HG03196 (cell line): ENCODE measurements at regions not wholly inside any gene's neighbourhood (a gene's known extent, or its start where the extent isn't known, plus 50 kb on each side); places are given as distances from the start of the nearest gene placed in this dataset.

ENCODE experiments used
- ATAC-seq: cut with Tn5 transposase; IDR thresholded peaks from one replicate; pipeline ENCODE4 v1.9.1; 2021; ENCODE audit not compliant: unreplicated experiment

DNA sequence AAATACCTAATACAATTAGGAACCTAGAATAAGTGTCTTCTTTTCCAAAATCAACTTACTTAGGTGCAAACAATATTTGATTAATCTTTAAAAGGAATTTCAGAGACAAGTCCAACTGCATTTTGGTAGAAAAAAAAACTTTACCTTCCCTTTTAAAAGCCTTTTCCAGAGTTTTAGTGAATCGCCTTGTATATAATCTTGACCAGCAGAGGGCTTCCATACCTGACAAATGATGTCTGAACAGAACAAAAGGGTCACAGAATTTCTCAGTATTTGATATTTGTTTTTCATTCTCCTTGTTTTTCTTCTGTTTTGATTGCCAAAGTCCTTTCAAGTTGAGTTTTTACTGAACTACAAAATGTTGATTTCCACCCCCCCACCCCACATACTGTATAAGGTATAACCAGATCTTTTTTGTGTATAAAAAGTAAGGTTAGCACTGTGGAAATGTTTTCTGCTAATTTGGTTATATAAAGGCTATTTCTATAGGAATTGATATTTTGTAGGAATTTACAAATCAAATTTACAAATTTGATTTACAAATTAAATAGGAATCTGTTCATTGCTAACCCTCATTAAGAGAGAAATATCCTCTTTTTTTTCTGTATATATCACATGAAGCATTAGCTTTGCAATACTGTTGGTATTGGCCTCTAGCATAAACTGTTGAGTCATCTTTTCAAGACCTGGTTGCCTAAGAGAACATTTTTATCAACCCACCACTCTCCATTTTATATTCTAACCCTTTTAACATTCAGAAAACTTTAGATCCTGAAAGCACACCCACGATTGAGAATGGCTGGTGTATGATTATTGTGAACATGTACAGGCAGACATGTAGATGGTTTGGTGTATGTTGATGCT, 464.1 kb upstream of the RARB start:
- ATAC-seq = no peak

DNA sequence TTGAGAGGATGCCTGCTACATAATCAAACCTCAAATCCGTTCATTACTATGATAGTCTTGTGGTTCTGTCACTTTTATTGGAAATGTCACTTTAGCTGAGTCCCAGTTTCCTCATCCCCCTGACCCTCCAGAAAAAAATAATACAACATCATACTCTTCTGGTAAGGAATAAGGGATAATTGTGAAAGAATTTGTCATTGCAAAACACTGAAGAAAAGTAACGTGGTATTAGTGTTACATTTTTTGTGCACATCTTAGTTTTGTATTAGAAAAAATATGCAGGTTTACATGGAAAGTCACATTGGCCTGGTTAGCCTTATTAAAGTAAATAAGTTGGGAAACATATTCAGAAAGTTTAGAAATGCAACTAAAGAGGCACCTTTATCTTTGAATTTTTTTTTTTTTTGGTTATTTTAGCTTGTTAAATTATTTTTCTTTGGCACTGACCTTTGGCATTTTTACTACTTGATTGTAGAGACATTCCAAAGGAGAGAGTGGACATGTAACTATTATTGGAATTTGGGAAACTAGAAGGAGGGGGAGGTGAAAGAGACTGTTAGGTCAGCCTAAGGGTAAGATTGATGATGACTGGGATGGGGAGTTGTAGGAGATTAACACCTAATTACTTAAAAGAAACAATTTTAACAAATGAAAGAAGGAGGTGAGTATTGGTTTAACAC, 462.2 kb upstream of the RARB start:
- ATAC-seq = no peak

DNA sequence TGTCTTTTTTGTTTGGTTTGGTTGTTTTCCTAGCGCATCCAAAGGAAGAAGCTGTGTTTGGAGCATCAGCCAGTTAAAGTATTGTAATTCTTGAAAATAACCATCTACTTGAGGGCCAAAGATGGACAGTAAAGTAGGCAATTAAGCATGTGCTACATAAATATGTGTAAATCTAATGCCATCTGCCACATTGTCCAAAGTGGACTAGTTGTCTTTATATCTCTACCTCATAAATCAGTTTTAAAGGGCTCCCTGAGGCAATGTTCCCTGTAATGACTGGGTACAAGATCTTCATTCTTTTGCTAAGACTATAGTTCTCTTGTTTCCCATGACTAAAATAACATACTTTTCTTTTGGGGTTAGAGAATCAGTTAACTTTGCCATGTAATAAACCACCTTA, 460.0 kb upstream of the RARB start:
- no peak for ATAC-seq

DNA sequence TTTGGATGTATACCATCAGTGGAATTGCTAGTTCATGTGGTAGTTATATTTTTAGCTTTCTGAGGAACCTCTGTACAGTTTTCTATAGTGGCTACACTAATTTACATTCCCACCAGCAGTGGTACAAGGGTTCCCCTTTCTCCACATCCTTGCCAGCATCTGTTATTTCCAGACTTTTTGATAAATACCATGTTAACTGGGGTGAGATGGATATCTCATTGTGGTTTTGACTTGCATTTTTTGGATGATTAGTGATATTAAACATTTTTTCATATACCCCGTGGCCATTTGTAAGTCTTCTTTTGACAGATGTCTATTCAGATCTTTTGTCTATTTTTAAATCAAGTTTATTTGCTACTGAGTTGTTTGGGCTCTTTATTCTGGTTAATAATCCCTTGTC, 455.6 kb upstream of the RARB start:
- ATAC-seq = no peak

DNA sequence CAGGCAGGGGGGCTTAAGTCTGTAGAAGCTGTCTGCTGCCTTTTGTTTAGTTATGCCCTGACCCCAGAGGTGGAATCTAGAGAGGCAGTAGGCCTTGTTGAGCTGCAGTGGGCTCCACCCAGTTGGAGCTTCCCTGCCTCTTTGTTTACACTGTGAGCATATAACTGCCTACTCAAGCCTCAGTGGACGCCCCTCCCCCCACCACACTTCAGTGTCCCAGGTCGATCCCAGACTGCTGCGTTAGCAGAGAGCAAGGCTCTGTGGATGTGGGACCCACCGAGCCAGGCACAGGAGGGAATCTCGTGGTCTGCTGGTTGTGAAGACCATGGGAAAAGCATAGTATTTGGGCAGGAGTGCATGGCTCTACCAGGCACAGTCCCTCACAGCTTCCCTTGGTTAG, 446.8 kb upstream of the RARB start:
- ATAC-seq = no peak

DNA sequence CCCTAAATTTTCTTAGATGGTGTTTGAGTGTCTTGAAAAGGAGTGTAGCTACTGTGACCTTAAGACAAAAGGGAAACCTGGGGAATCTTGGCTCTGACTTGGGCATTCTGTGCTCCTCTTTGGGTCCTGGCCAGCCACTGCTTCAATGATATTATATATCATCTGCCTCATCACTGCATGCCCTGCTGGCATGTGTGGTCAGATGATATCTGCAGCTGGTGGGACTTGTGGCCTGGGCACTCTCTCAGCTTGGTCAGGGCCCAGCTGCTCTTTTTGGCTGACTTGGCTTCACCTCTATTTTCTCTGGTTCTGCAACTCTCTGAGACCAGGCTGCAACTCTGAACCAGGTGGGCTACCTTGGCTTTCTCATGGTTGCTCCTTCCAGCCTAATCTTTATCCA, 446.1 kb upstream of the RARB start:
- no peak for ATAC-seq

DNA sequence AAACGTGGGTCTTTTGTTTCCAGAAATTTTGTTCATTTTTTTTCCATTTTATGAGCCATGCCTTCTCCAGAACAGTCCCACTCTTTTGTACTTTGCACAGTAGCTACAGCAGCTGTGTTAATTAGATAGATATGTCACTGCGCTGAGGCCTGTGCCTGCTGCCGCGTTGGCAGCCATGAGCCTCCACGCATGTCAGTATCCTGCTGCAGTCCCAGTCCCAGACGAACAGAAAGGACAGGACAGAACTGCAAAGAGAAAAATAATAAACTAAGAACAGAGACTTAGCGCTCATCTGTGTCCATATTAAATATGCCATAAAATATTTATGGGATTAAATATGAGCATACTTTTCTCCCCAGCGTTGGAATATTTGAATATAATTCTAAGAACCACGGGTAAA, 442.4 kb upstream of the RARB start:
- ATAC-seq = no peak

DNA sequence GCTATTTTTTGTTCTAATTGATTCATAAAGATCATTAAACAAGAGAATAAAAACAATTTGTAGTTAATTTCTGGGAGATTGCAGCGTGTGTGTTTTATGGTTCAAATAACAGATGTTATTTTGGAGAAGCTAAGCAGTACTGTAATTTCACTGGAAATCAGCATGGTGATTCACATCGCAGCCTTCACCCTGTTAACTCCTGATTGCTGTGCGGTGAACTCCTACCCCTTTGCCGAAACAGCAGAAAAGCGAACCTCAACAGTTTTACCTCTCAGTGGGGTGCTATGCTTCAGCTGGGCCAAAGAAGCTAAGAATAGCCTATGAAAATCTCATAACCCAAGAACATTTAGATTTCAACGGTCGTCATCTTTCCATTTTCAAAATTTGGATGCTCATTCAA, 441.5 kb upstream of the RARB start:
- ATAC-seq = no peak

DNA sequence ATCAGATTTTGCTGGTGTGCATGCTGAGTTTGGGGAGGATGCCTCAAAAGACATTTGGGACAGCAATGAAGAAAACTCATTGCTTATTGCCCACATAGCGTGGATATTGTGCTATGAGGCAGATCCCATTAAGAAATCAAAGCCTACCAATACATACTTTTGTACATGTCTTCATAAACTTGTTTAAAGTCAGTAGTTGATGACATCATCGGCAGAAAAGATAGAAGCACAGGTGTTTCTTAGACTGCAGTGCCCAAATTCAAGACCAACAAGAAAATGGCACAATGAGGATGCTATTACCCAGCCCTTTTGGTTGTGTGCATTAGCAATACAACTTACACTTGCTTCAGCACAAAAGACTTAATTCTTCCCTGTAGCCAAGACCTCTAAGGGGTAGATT, 428.7 kb upstream of the RARB start:
- no peak for ATAC-seq

DNA sequence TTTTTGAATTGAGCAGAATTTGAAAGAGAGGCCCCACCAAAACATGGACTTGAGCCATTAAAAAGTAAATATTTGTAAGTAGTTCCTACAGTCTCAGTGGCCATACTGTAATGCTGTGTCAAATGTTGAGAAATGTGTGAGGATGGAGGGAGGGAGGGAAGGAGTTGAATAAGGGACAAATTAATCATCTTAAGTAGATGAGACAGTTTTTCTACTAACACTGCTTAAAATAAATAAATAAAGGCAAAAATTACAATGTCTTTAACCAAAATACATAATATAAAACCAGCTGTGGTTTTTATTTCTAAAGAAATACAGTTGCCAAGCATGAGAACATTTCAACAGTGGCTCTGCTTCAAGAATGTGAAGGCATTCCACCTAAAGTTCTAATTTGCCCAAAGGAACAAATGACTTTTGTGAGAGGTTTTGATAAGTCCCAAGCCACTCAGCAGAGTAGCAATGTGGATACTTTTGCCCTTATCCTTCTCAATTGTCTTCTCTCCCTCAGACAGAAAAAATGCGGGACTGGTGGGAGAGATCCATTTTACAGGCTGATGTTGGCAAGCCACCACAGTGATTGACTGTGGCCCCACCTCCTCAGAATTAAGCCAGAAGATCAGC, 427.0 kb upstream of the RARB start:
- no peak for ATAC-seq

DNA sequence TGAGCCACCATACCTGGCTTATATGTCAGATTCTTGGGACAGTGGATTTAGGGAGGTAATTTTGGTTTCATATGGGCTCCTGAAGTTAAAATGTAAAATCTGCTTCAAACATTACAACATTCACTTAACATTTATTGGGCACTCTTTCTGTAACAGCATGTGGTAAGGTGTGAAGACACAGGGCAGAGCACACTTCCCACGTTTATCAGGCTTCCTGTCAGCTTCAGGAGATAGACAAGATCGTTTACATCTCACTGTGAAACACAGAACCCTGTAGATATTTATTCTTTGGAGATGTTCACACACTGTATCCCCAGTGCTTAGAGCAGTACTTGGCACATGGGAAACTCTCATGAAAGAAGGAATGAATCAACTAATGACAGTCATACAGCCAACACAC, 426.0 kb upstream of the RARB start:
- no peak for ATAC-seq

DNA sequence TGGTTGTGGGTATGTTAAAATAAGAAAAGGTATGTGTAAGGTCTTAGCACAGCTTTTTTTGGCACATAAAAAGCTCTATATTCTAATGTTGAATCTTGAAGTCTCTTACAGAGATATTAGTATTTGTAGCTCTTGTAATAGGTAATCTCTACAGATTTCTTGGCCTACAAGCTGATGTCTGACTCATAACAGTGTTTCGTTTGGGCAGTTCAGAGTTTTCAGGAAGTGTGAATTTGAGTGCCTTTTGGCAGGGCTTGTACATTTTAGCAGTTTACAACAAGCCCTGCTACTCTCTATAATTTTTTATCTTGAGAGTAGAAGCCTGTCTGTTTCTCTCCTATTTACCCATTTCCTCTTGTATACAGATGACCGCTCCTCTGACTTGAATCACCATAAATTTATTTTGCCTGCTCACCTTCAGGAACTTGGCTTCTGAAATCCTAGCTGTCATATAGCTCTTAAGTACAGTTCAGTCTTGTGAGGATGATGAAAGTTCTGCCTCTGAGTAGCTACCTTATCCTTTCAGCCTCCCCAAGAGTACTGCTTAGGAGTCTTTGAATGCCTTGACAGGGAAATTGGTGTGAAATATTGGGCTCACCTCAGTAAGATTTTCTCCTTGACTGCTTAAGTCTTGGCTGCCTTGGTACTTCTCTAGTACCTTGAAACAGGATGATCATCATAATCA, 419.9 kb upstream of the RARB start:
- ATAC-seq = peak; percentile 99

DNA sequence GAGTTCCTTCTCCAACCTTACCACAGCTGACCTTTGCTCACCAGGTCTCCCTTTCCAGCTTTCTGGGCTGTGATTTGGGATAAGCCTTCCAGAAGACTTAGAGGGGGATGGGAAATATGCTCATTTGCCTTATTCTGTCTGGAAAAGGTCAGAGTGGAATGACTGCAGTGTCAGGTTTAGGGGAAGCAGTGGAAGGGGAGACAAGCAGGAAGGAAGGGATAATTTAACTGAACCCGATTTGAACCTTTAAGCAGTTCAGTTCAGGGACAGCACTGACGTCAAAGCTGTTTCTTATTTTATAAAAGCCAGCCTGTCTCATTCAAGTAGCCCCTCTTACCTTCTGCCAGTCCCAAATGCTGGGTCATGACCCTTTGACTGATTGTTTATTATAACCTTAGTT, 418.4 kb upstream of the RARB start:
- no peak for ATAC-seq

DNA sequence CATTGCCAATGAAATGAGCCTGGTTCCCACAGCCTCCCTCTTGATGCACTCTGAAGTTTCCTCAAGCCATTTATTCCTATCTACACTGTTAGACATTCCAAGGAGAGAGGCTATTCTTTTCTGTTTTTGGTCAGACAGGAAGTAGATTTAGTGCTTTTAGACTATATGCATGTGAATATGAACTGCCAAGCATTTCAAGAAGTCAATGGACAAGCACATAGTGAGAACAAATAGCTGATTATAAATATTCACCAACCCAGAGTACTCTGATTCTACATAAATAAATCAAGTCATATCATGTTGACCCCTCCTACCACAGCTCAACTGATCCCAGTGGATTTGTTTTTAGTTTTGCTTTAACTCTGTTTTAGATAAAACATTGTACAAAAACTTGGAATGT, 412.5 kb upstream of the RARB start:
- no peak for ATAC-seq

DNA sequence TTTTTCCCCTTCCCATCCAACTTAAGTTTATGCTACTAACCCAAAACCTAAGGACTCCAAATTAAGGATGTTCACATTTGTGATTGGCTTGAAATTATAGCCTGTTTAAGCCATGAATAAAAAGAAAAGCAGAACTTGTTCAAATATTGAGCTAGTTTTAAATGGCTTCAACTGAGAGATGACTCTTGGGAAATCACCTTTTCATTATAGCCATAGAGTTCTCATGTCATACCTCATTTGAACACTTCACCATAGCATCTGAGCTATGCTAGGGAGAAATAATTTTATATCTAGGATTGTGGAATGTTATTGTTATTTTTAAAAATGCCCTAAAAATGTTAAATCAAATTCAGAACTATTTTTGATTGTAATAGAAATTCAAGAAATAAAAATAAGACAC, 409.2 kb upstream of the RARB start:
- ATAC-seq = no peak

DNA sequence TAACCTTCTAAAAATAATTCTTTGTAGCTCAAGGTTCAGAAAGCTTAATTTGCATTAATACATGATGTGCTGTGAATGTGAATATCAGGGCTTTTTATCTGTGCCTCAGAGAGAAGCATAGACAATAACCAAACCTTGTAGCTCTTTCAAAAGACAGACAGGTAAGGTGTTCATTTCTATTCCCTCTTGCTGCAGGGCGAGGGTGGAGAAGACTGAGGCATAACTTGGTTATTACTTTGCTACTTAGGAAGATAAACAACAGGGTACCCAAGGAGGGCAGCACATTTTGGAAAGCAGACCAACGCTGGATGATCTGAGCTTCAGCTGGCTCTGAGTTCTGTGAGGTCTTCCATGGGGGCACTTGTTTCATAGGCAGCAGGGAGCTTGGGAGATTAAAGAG, 408.6 kb upstream of the RARB start:
- no peak for ATAC-seq

DNA sequence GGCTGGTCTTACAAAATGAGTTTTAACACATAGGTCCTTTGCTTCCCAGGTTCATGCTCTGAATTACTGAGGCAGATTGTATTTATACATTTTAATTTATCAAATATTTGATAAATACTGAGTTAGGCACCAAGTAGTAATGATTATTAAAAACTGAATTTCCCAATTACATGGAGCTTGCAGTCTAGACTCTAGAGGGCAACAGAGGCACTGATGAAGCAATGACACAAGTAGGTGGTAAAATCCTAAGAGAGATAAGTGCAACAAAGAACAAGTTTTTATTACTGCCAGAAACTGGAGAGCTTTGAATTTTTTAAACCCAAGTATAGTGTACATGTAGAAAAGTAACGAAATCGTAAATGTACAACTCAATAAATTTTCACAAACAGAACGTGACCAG, 406.2 kb upstream of the RARB start:
- no peak for ATAC-seq

DNA sequence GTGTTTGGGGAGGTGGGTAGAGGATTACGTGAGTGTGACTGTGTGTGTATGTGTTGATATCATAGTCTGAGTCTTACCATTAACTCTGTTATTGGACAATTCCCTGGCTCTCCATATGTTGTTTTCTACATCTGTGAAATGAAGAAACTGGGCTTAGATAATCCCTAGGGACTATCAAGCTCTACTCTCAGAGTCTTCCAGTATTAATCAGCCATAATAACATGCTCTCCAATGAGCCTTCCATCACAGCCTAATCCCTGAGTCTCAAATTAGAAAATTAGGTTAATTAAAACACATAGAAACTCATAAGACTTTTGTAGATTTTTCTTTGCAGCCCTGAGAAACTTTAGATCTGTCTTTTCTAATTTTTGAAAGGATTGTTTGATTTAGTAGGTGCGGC, 404.2 kb upstream of the RARB start:
- ATAC-seq = no peak

DNA sequence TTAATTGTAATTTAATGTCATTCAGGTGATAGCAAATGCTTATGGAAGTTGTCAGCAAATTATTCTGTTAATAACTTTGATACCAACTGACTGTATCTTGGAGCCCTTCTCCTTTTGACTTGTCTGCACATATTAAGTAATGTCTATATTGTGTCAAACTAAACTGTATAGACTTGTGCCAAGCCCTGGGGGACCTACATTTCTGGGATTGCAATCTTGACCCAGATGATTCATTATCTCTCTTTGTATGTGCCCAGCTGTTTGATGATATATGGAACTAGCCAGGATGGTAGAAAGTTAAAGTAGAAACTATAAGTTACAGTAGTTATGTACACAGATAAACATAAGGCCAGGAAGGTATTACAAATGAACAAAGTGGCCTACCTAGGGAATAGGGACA, 402.8 kb upstream of the RARB start:
- ATAC-seq = no peak

DNA sequence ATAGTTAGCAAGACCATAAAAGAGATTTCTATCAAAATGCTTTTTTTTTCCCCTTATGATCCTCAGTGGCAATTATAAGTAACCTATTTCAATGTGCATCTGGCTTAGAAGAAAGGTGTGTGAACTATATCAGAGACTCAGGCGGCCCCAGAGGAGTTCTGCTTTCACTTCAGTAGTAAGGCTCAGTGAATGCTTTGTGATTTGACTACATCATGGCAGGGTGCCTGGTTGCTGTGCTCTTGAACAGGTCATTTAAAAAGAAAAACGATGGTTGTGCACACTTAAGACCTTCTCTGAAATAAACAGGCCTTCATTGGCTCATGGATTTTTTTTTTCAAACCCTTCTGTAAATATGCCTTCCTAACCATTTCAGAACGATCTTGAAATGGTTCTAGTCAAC, 400.4 kb upstream of the RARB start:
- no peak for ATAC-seq

DNA sequence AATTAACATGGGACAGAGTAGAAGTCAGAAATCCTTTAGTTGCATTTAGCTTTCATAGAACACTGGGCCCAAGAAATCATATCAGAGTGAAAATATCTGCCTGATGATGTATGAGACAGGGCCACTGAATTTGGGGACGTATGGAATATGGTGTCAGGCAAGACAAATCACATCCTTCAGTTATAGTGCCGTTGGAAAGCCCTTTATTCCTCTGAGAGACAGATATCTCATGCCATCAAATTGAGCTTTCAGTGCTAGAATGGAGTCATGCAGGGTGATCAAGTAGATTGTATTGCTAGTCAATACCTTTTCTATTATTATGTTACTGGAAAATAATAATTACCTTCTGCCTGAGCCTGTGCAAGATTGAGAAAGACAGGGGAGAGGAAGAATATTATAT, 398.2 kb upstream of the RARB start:
- ATAC-seq = no peak

DNA sequence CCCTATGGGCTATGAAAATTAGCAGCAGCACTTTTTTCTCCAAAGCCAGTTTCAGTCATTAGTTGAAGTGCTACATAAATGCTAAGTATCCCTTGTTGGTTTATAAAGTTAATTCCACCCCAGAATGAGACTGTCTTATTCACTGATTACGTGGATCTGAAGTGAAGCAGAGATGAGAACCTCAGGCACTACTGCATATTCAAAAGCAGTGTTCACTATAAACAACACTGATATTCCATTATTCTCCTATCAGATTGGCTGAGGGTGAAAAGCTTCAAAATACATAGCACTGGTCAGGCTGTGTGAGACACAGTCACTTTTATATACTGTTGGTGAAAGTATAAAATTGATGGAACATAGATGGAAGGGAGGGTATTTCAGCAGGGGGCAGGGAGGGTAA, 395.7 kb upstream of the RARB start:
- no peak for ATAC-seq
